ENCODE measurements at regions not wholly inside any gene's neighbourhood (a gene's known extent, or its start where the extent isn't known, plus 50 kb on each side); places are given as distances from the start of the nearest gene placed in this dataset.

- no peak for TF ChIP-seq POLR2A (conservative IDR thresholded peaks at IDR 0.05)
- no peak for TF ChIP-seq TBL1XR1 (IDR thresholded peaks at IDR 0.05; ENCODE audit: low read length in 2 of 2)
- no peak for TF ChIP-seq CTCF (IDR thresholded peaks at IDR 0.05 in 2 of 3, conservative IDR thresholded peaks at IDR 0.05 in 1 of 3; ENCODE audit: insufficient read depth in 2 of 3, low read depth in 1 of 3, low read length in 3 of 3)
- TF ChIP-seq, protein P1, sequence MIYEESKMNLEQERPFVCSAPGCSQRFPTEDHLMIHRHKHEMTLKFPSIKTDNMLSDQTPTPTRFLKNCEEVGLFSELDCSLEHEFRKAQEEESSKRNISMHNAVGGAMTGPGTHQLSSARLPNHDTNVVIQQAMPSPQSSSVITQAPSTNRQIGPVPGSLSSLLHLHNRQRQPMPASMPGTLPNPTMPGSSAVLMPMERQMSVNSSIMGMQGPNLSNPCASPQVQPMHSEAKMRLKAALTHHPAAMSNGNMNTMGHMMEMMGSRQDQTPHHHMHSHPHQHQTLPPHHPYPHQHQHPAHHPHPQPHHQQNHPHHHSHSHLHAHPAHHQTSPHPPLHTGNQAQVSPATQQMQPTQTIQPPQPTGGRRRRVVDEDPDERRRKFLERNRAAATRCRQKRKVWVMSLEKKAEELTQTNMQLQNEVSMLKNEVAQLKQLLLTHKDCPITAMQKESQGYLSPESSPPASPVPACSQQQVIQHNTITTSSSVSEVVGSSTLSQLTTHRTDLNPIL (CRISPR knock-in tag; IDR thresholded peaks at IDR 0.05), result no peak
- no peak for TF ChIP-seq ZNF589 (CRISPR knock-in tag; IDR thresholded peaks at IDR 0.05; ENCODE audit: low read depth)
- no peak for TF ChIP-seq ZNF551 (CRISPR knock-in tag; IDR thresholded peaks at IDR 0.05)
- TF ChIP-seq RBM34 (IDR thresholded peaks at IDR 0.05; ENCODE audit: borderline replicate concordance, insufficient read depth, low read length), result no peak
- no peak for TF ChIP-seq TARDBP (IDR thresholded peaks at IDR 0.05)
- no peak for TF ChIP-seq ZFX (CRISPR knock-in tag; IDR thresholded peaks at IDR 0.05)
- no peak for TF ChIP-seq EP300 (IDR thresholded peaks at IDR 0.05; ENCODE audit: low read length)
- no peak for TF ChIP-seq ZNF699 (CRISPR knock-in tag; IDR thresholded peaks at IDR 0.05; ENCODE audit: insufficient replicate concordance)
- TF ChIP-seq, protein P2, sequence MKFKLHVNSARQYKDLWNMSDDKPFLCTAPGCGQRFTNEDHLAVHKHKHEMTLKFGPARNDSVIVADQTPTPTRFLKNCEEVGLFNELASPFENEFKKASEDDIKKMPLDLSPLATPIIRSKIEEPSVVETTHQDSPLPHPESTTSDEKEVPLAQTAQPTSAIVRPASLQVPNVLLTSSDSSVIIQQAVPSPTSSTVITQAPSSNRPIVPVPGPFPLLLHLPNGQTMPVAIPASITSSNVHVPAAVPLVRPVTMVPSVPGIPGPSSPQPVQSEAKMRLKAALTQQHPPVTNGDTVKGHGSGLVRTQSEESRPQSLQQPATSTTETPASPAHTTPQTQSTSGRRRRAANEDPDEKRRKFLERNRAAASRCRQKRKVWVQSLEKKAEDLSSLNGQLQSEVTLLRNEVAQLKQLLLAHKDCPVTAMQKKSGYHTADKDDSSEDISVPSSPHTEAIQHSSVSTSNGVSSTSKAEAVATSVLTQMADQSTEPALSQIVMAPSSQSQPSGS (CRISPR knock-in tag; IDR thresholded peaks at IDR 0.05), result no peak
- no peak for TF ChIP-seq USF1 (CRISPR knock-in tag; IDR thresholded peaks at IDR 0.05)
These were observed 152.2 kb downstream of the INHBB start for GRCh38 chr2:120498121-120498520.
